ENCODE measurements at regions not wholly inside any gene's neighbourhood (a gene's known extent, or its start where the extent isn't known, plus 50 kb on each side); places are given as distances from the start of the nearest gene placed in this dataset.

- TF ChIP-seq, protein P1, sequence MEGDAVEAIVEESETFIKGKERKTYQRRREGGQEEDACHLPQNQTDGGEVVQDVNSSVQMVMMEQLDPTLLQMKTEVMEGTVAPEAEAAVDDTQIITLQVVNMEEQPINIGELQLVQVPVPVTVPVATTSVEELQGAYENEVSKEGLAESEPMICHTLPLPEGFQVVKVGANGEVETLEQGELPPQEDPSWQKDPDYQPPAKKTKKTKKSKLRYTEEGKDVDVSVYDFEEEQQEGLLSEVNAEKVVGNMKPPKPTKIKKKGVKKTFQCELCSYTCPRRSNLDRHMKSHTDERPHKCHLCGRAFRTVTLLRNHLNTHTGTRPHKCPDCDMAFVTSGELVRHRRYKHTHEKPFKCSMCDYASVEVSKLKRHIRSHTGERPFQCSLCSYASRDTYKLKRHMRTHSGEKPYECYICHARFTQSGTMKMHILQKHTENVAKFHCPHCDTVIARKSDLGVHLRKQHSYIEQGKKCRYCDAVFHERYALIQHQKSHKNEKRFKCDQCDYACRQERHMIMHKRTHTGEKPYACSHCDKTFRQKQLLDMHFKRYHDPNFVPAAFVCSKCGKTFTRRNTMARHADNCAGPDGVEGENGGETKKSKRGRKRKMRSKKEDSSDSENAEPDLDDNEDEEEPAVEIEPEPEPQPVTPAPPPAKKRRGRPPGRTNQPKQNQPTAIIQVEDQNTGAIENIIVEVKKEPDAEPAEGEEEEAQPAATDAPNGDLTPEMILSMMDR (IDR thresholded peaks at IDR 0.05) = no peak
Observed at GRCh38 chr5:66354422-66354821, 210.3 kb downstream of the SREK1 start.

DNA sequence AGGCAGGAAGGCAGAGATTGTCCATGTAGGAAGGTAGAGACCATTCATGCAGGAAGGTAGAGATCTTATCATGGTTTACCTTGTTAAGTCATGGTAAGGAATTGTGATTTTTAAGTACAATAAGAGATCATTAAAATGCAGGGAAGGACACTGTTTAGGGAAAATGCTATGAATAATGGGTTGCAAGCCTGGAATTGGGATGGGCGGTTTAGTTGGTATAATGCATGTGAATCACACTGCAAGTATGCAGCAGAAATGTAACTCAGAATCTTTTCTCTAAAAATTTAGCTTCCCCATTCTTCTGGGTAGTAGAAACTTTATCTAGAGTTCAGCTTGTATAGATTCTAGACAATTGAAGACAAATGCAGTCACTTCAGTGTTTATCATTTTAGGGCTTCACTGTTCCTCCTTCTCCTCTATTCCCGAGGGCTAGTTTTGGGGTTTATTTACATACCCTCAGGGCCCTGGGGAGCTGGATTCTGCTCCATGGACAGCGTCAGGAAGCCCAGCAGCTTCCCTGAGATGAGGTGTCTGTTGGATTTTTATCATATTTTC, 212.0 kb downstream of the SREK1 start:
- TF ChIP-seq, protein P1 (IDR thresholded peaks at IDR 0.05) = no peak

- TF ChIP-seq, protein P1 (IDR thresholded peaks at IDR 0.05) = no peak
Observed at GRCh38 chr5:66358741-66359140, 214.6 kb downstream of the SREK1 start.

DNA sequence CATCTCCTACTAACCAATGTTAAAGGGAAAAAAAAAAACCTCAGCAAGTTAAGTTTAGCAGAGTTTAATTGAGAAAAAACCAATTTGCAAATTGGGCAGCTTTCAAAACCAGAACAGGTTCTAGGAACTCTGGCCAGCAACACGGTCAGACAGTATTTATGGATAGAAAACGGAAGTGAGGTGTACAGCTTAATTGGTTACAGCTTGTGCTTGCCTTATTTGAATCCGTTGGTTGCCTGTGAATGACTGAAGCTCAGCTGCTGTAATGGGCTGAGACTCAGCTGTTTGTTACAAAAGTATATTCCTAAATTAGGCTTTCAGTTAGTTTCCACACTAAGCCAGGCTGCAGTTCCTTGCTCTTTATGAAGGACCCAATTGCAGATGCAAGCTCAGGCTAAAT, 217.0 kb downstream of the SREK1 start:
- TF ChIP-seq, protein P1 (IDR thresholded peaks at IDR 0.05) = no peak

DNA sequence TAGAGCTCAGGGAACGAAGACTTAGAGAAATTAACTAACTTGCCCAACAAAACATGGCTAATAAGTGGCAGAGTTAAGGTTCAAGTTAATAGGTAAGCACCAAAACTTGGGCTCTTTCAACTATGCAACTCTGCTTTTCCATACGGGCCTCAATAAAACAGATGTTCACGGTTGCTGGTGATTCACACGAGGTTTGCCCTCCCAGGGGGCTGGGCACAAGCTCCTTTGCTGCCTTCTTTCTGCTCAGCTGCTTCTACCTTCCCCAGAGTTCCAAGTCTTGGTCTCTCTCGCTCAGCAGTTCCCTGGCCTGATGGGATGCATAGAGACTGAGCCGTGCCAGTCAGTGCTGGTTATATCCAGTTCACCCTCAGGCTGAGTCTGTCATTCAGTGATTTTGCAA, 217.9 kb downstream of the SREK1 start:
- TF ChIP-seq, protein P1 (IDR thresholded peaks at IDR 0.05) = no peak

- TF ChIP-seq, protein P1 (IDR thresholded peaks at IDR 0.05) = no peak
Observed at GRCh38 chr5:66362687-66363086, 218.6 kb downstream of the SREK1 start.

DNA sequence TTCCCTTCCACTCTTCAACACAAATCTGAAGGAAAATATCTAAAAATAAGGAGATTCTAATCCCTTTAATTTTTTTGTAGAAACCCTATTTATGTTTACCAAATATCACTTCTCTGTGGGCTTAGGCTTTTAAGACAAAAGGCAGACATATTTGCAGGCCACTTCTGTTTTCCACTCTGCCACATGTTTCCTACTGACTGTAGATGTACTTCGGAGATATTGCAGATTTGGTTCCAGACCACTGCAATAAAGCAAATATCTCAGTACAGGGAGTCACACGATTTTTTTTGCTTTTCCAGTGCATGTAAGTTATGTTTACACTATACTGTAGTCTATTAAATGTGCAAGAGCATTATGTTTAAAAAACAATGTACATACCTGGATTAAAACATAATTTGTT, 219.0 kb downstream of the SREK1 start:
- TF ChIP-seq, protein P1 (IDR thresholded peaks at IDR 0.05) = no peak

- TF ChIP-seq, protein P1 (IDR thresholded peaks at IDR 0.05) = no peak
Observed at GRCh38 chr5:66364186-66364585, 220.1 kb downstream of the SREK1 start.
